OCI-LY1 (cell line): ENCODE measurements at regions not wholly inside any gene's neighbourhood (a gene's known extent, or its start where the extent isn't known, plus 50 kb on each side); places are given as distances from the start of the nearest gene placed in this dataset.

Experiments used
- H2AFZ ChIP-seq: fragments of 200-600 bp; sonication (generic), shearing (Covaris generic); 2 replicates; pipeline ENCODE4 v1.6.0; 2014; ENCODE audit warnings: antibody characterized with exemption, mild to moderate bottlenecking, low read length
- H3F3A ChIP-seq: fragments of 200-600 bp; sonication (generic), shearing (Covaris generic); 2 replicates; pipeline ENCODE4 v1.6.0; 2014; ENCODE audit warnings: mild to moderate bottlenecking, antibody characterized with exemption, low read length, moderate library complexity; ENCODE audit not compliant: insufficient read depth
- H3K27ac ChIP-seq: fragments of 200-600 bp; sonication (generic); 2 replicates; pipeline ENCODE4 v1.5.1; 2014; ENCODE audit warnings: low read length, mixed run types, mild to moderate bottlenecking, low read depth; ENCODE audit not compliant: poor library complexity, severe bottlenecking
- H3K27me3 ChIP-seq: fragments of 200-600 bp; sonication (generic); 2 replicates; pipeline ENCODE4 v1.6.0; 2014; ENCODE audit warnings: antibody characterized with exemption, mild to moderate bottlenecking, low read length, moderate library complexity; ENCODE audit not compliant: insufficient read depth
- H3K36me3 ChIP-seq: fragments of 200-600 bp; sonication (generic); 2 replicates; pipeline ENCODE4 v1.6.1; 2014; ENCODE audit warnings: mild to moderate bottlenecking, antibody characterized with exemption, low read length, moderate library complexity, mixed read lengths; ENCODE audit not compliant: insufficient read depth
- H3K4me1 ChIP-seq: fragments of 200-600 bp; sonication (generic); 2 replicates; pipeline ENCODE4 v1.5.1; 2014; ENCODE audit warnings: mild to moderate bottlenecking, low read length, moderate library complexity; ENCODE audit not compliant: insufficient read depth, severe bottlenecking
- H3K4me2 ChIP-seq: fragments of 200-600 bp; sonication (generic), shearing (Covaris generic); 2 replicates; pipeline ENCODE4 v1.6.1; 2014; ENCODE audit warnings: low read length
- H3K4me3 ChIP-seq: fragments of 200-600 bp; sonication (generic); 2 replicates; pipeline ENCODE4 v1.5.1; 2014; ENCODE audit warnings: low read length, low read depth, mild to moderate bottlenecking, mixed read lengths; ENCODE audit not compliant: poor library complexity, severe bottlenecking
- H3K79me2 ChIP-seq: fragments of 200-600 bp; shearing (Covaris generic); 2 replicates; pipeline ENCODE4 v1.6.1; 2016; ENCODE audit warnings: mixed run types, low read length, mixed read lengths; ENCODE audit not compliant: insufficient read depth
- H3K9ac ChIP-seq: fragments of 200-600 bp; sonication (generic), shearing (Covaris generic); 2 replicates; pipeline ENCODE4 v1.6.1; 2014; ENCODE audit warnings: mild to moderate bottlenecking, low read length, mixed read lengths
- H3K9me2 ChIP-seq: fragments of 200-600 bp; sonication (generic), shearing (Covaris generic); 2 replicates; pipeline ENCODE4 v1.6.1; 2014; ENCODE audit warnings: low read depth, mild to moderate bottlenecking, low read length, mixed read lengths
- H3K9me3 ChIP-seq: fragments of 200-600 bp; shearing (Covaris generic); 2 replicates; pipeline ENCODE4 v1.6.1; 2014; ENCODE audit warnings: low read length, mixed read lengths
- H4K20me1 ChIP-seq: fragments of 200-600 bp; sonication (generic), shearing (Covaris generic); 2 replicates; pipeline ENCODE4 v1.6.0; 2016; ENCODE audit warnings: mild to moderate bottlenecking, low read length; ENCODE audit not compliant: insufficient read depth
- CTCF ChIP-seq: fragments of 200-600 bp; sonication (generic), shearing (Covaris generic); IDR thresholded peaks from 2 replicates; pipeline ENCODE4 v1.5.1; 2017; ENCODE audit warnings: mild to moderate bottlenecking, antibody characterized with exemption, low read length, moderate library complexity, mixed read lengths
- EZH2 ChIP-seq: fragments of 200-600 bp; sonication (generic), shearing (Covaris generic); IDR thresholded peaks from 2 replicates; pipeline ENCODE4 v1.8.0; 2017; ENCODE audit warnings: borderline replicate concordance, mixed run types, mild to moderate bottlenecking, antibody characterized with exemption, low read length, moderate library complexity, mixed read lengths

- no peaks in the 10 kb centered on the region for H3K79me2 ChIP-seq
- no peaks in the 10 kb centered on the region for H3K9me3 ChIP-seq
- no peaks in the 10 kb centered on the region for H3K27me3 ChIP-seq
- no peak overlapping the region for H3K9ac ChIP-seq
- H3K9me2 ChIP-seq = no peaks in the 10 kb centered on the region
- no peak overlapping the region for H3K4me3 ChIP-seq
- no peaks in the 10 kb centered on the region for H3F3A ChIP-seq
- TF ChIP-seq EZH2 (no peak), CTCF (no peak)
- H4K20me1 ChIP-seq = no peaks in the 10 kb centered on the region
- no peaks in the 10 kb centered on the region for H3K4me1 ChIP-seq
- H3K4me2 ChIP-seq = no peak overlapping the region
- H3K27ac ChIP-seq = no peak overlapping the region
- no peaks in the 10 kb centered on the region for H3K36me3 ChIP-seq
- no peak overlapping the region for H2AFZ ChIP-seq
Measured at GRCh38 chr16:6861135-6861814, 471.4 kb upstream of the RBFOX1 start.

DNA sequence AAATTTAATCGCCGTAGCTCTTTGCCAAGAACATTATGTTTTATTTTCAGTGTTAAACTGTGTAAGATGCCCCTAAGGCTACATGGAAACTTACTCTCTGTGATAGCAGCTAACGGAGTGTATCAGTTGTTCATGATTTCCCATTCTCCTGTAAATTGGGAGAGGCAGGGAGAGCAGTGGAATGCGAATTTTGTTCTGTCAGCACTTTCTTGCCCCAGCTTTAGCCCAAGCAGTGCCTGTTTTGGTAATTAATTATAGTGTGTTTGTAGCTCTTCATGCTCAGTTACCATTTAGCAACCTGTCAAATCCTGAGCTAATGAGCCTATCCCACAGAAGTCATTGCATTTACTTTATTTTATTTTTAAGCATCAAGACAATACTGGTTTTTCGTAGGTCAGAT, 475.1 kb upstream of the RBFOX1 start:
- no peak overlapping the region for H3K27ac ChIP-seq
- H3K9me3 ChIP-seq = no peaks in the 10 kb centered on the region
- TF ChIP-seq CTCF (no peak), EZH2 (no peak)
- H3K27me3 ChIP-seq = no peaks in the 10 kb centered on the region
- H3K9me2 ChIP-seq = no peaks in the 10 kb centered on the region
- H3K4me2 ChIP-seq = no peak overlapping the region
- H2AFZ ChIP-seq = no peak overlapping the region
- no peaks in the 10 kb centered on the region for H3K36me3 ChIP-seq
- H3K4me3 ChIP-seq = no peak overlapping the region
- no peaks in the 10 kb centered on the region for H3F3A ChIP-seq
- H3K9ac ChIP-seq = no peak overlapping the region
- H3K79me2 ChIP-seq = no peaks in the 10 kb centered on the region
- H3K4me1 ChIP-seq = no peaks in the 10 kb centered on the region
- no peaks in the 10 kb centered on the region for H4K20me1 ChIP-seq

GRCh38 chr16:6856578-6856977, 476.1 kb upstream of the RBFOX1 start:
- Histone ChIP-seq H3K27ac (no peak overlapping the region), H3K4me1 (no peaks in the 10 kb centered on the region), H4K20me1 (no peaks in the 10 kb centered on the region), H2AFZ (no peak overlapping the region), H3K9me3 (no peaks in the 10 kb centered on the region), H3F3A (no peaks in the 10 kb centered on the region), H3K27me3 (no peaks in the 10 kb centered on the region), H3K4me2 (no peak overlapping the region), H3K9ac (no peak overlapping the region), H3K79me2 (no peaks in the 10 kb centered on the region), H3K9me2 (no peaks in the 10 kb centered on the region), H3K4me3 (no peak overlapping the region), H3K36me3 (no peaks in the 10 kb centered on the region)
- TF ChIP-seq EZH2 (no peak), CTCF (no peak)
